ENCODE measurements at regions not wholly inside any gene's neighbourhood (a gene's known extent, or its start where the extent isn't known, plus 50 kb on each side); places are given as distances from the start of the nearest gene placed in this dataset.
A peak's percentile ranks its signal among the peaks of the same experiment; 100 is the strongest.

DNA sequence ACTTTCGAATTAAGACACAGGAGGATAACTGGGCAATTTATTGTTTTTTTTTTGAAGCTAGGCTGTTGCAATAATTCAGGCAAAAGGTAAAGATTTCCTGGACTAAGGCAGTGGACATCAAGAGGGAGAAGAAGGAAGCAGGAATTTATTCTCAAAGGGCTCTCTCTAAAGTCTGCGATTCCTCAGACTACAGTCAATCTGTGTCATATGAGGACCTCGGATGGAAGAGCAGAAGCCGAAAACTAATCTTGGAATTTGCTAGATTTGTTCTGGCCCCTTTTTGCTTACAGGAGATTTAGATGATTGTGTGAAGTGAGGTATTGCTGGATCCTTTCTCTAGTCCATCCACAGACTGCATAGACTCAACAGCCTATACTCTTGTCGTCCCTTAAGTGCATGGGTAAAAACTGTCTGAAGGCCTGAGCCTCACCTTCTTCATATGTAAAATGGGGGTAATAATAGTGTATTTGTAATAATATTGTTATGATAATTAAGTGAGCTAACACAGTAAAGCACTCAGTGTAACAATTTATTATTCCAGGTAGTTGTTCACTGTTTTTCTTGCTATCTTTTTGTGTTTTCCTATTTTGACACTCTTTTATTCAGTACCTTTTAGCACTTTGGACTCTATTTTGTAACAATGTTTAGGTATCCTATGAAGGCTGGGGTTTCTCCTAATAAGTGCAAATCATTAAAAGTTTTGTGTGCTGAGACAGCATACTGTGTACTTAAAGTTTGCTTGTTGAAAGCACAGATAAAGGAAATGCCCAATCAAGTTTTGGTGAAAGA lies 54.2 kb upstream of the NT5C1B start:
- no peak for DNase-seq

DNA sequence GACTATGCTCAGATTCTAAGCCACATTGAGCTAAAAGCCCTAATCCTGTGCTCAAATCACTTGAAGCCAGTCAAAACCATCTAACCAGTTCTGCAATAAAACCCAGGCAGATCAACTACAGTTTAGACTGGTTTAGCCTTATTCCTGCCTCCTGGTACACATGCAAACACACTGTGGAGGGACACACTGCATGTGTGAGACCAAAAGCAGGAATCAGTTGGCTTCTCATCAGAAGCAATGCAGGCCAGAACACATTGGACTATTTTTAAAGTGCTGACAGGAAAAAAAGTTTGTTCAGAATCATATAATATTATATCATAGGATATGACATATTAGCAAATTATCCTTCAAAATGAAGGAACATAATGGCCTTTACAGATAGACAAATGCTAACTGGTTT lies 52.5 kb upstream of the NT5C1B start:
- DNase-seq: no peak

DNA sequence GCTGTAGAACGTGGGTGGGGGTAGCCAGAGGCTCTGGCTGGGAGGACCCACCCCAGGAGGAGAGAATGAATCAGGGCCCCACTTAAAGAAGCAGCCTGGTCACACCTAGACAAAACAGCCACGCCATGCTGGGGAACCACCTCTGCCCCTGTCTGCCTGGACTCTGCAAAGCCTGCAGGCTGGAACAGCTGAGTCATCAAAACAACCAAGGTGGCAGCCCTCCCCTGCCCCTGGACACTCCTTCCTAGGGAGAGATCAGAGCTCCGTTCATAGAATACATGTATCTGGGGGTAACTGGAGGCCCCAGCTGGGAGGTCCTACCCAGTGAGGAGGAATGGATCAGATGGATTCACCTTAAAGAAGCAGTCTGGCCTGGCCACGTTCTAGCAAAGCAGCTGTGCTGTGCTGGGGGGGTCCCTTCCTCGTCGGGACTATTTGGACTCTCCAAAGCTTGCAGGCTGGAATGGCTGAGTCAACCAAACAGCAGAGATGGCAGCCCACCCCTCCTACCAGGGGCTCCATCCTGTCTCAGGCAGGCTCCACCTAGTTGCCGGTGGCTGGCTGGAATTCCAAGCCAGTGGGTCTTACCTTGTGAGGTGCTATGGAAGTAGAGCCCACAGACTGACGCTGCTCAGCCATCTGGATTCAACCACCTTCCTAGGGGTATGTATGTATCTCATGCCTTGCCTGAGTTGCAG lies 50.5 kb upstream of the NT5C1B start:
- peak in 1 of 2 experiments; percentile 0 for DNase-seq

All from SHP77 (cell line).